Thyroid gland (tissue), 4 donors: ENCODE measurements at regions not wholly inside any gene's neighbourhood (a gene's known extent, or its start where the extent isn't known, plus 50 kb on each side); places are given as distances from the start of the nearest gene placed in this dataset.

ENCODE experiments used
- POLR2A ChIP-seq, 2 donors: fragments of 450-650 bp; IDR thresholded peaks; one replicate each; pipeline ENCODE4 v1.6.1; 2017; ENCODE audit warnings: antibody characterized with exemption in 2 of 2, mild to moderate bottlenecking in 2 of 2, moderate library complexity in 1 of 2
- TF ChIP-seq, protein P1 (sequence below), 6 experiments: fragments of 200-600 bp in 3 of 6; fragments of 450-650 bp in 3 of 6; sonication (generic) in 3 of 6; IDR thresholded peaks; one replicate each; pipeline ENCODE4 v1.5.1; 2016 to 2019; ENCODE audit warnings: antibody characterized with exemption in 6 of 6, mild to moderate bottlenecking in 2 of 6, inconsistent platforms in 1 of 6, moderate library complexity in 1 of 6

- TF ChIP-seq, protein P1, sequence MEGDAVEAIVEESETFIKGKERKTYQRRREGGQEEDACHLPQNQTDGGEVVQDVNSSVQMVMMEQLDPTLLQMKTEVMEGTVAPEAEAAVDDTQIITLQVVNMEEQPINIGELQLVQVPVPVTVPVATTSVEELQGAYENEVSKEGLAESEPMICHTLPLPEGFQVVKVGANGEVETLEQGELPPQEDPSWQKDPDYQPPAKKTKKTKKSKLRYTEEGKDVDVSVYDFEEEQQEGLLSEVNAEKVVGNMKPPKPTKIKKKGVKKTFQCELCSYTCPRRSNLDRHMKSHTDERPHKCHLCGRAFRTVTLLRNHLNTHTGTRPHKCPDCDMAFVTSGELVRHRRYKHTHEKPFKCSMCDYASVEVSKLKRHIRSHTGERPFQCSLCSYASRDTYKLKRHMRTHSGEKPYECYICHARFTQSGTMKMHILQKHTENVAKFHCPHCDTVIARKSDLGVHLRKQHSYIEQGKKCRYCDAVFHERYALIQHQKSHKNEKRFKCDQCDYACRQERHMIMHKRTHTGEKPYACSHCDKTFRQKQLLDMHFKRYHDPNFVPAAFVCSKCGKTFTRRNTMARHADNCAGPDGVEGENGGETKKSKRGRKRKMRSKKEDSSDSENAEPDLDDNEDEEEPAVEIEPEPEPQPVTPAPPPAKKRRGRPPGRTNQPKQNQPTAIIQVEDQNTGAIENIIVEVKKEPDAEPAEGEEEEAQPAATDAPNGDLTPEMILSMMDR (IDR thresholded peaks at IDR 0.05), result no peak
- TF ChIP-seq POLR2A (IDR thresholded peaks at IDR 0.05), result no peak
Measured at GRCh38 chr5:112569596-112569995, 150.5 kb upstream of the EPB41L4A start.
